RWPE1 (cell line): ENCODE measurements at regions not wholly inside any gene's neighbourhood (a gene's known extent, or its start where the extent isn't known, plus 50 kb on each side); places are given as distances from the start of the nearest gene placed in this dataset.

Source experiments
- CTCF ChIA-PET: fragments of 350-600 bp; sonication (Branson Sonifier 250); formaldehyde crosslinking; extraction: SDS; loops from one replicate; lab custom pipeline; 2021; lab: Yijun Ruan, JAX
- POLR2A ChIA-PET: fragments of 400-600 bp; formaldehyde crosslinking; extraction: SDS; loops from one replicate; lab custom pipeline; 2020; ENCODE audit warnings: antibody characterized with exemption; ENCODE audit not compliant: low non-redundant PET; lab: Yijun Ruan, JAX
- DNase-seq: peaks from one replicate; pipeline ENCODE4 v3.0.0; 2012; ENCODE audit warnings: low spot score
- H3K27ac ChIP-seq: fragments of 450-650 bp; 2 replicates; pipeline ENCODE4 v1.5.1; 2017
- CTCF ChIP-seq: fragments of 450-650 bp; conservative IDR thresholded peaks from 2 replicates; pipeline ENCODE4 v1.5.1; 2017; ENCODE audit warnings: low read depth, mild to moderate bottlenecking

- H3K27ac ChIP-seq = no peak overlapping the region
- no peak for DNase-seq
- ChIA-PET CTCF (no interaction called here), POLR2A (no interaction called here)
- no peak for TF ChIP-seq CTCF
These were observed 468.0 kb downstream of the TOX3 start for GRCh38 chr16:52078716-52079655.

GRCh38 chr16:52077607-52078006 is 469.3 kb downstream of the TOX3 start:
- DNase-seq = no peak

GRCh38 chr16:52076801-52077201 is 470.1 kb downstream of the TOX3 start:
- no peak for DNase-seq
- ChIA-PET POLR2A (no interaction called here), CTCF (interaction anchor here (0.6 kb wide), 1 partner anchor 213 kb away, joined by 7 read pairs; no protein-coding TSS in a partner anchor)
- no peak overlapping the region for H3K27ac ChIP-seq
- TF ChIP-seq CTCF = no peak

More at GRCh38 chr16:52077607-52078006, 469.3 kb downstream of the TOX3 start:
- no peak for TF ChIP-seq CTCF
- ChIA-PET POLR2A (no interaction called here), CTCF (no interaction called here)
- no peak overlapping the region for H3K27ac ChIP-seq

GRCh38 chr16:52076332-52076731 is 470.6 kb downstream of the TOX3 start:
- DNase-seq = no peak
- ChIA-PET CTCF (interaction anchor here (0.6 kb wide), 2 partner anchors 63 to 212 kb away, joined by 6 to 7 read pairs; no protein-coding TSS in a partner anchor), POLR2A (no interaction called here)
- no peak overlapping the region for H3K27ac ChIP-seq
- no peak for TF ChIP-seq CTCF

- ChIA-PET POLR2A (no interaction called here), CTCF (interaction anchor here (0.6 kb wide), 1 partner anchor 843 kb away, joined by 3 read pairs; no protein-coding TSS in a partner anchor)
- TF ChIP-seq CTCF = no peak
- no peak for DNase-seq
- no peak overlapping the region for H3K27ac ChIP-seq
These were observed 472.8 kb downstream of the TOX3 start for GRCh38 chr16:52074133-52074532.

GRCh38 chr16:52073024-52073423 is 473.9 kb downstream of the TOX3 start:
- CTCF ChIA-PET = interaction anchor here (1.2 to 1.3 kb wide), 2 partner anchors 119 to 839 kb away, joined by 3 to 5 read pairs; no protein-coding TSS in a partner anchor
- no peak for TF ChIP-seq CTCF
- no peak for DNase-seq
- POLR2A ChIA-PET = no interaction called here
- H3K27ac ChIP-seq = no peak overlapping the region
